WTC11 (cell line): ENCODE measurements at regions not wholly inside any gene's neighbourhood (a gene's known extent, or its start where the extent isn't known, plus 50 kb on each side); places are given as distances from the start of the nearest gene placed in this dataset.
"Not testable (repeated sequence)": the region's sequence is repeated elsewhere in the genome, so short reads cannot be mapped to it uniquely, and the experiment has no call there.

ENCODE experiments used
- ATAC-seq: fragments of 200-7000 bp; cut with Tn5 transposase; 2 replicates; pipeline ENCODE4 v1.10.0; 2021; ENCODE audit warnings: mild to moderate bottlenecking, moderate library complexity
- CTCF ChIA-PET: fragments of 300-600 bp; sonication (Branson Sonifier 250); formaldehyde crosslinking; loops from one replicate; lab custom pipeline; 2021; ENCODE audit warnings: antibody characterized with exemption; lab: Charles Lee
- POLR2A ChIA-PET: fragments of 350-600 bp; sonication (Branson Sonifier 250); formaldehyde crosslinking; loops from one replicate; lab custom pipeline; 2021; ENCODE audit warnings: antibody characterized with exemption; lab: Charles Lee
- DNase-seq: peaks from one replicate; pipeline ENCODE4 v3.0.0; 2021; ENCODE audit warnings: low spot score
- H3K27ac Mint-ChIP-seq: 2 replicates; pipeline ENCODE4 v1.8.0; 2021; ENCODE audit warnings: mixed read lengths
- H3K27me3 Mint-ChIP-seq: 2 replicates; pipeline ENCODE4 v1.8.0; 2021; ENCODE audit warnings: low read depth, mild to moderate bottlenecking, moderate library complexity, mixed read lengths
- H3K36me3 Mint-ChIP-seq: 2 replicates; pipeline ENCODE4 v1.8.0; 2021; ENCODE audit warnings: mixed read lengths
- H3K4me1 Mint-ChIP-seq: 2 replicates; pipeline ENCODE4 v1.8.0; 2022; ENCODE audit warnings: mixed read lengths
- H3K4me3 Mint-ChIP-seq: 2 replicates; pipeline ENCODE4 v1.8.0; 2021; ENCODE audit warnings: mild to moderate bottlenecking, moderate library complexity, mixed read lengths
- H3K9me3 Mint-ChIP-seq: 2 replicates; pipeline ENCODE4 v1.8.0; 2021; ENCODE audit warnings: mixed read lengths
- ATF2 ChIP-seq: sonication (generic); formaldehyde crosslinking; IDR thresholded peaks from 2 replicates; pipeline ENCODE4 v1.8.1; 2022; ENCODE audit warnings: low read depth, missing genetic modification reagents, borderline replicate concordance
- CDX4 ChIP-seq: fragments of 250-450 bp; sonication (Bioruptor Pico); IDR thresholded peaks from 2 replicates; pipeline ENCODE4 v1.9.0; 2021; ENCODE audit warnings: moderate library complexity, mild to moderate bottlenecking, inconsistent platforms, borderline replicate concordance
- CREB1 ChIP-seq: sonication (generic); formaldehyde crosslinking; IDR thresholded peaks from 2 replicates; pipeline ENCODE4 v1.8.0; 2023; ENCODE audit warnings: mild to moderate bottlenecking, missing genetic modification reagents
- GRHL2 ChIP-seq: fragments of 250-450 bp; sonication (Bioruptor Pico); IDR thresholded peaks from 2 replicates; pipeline ENCODE4 v1.8.0; 2022; ENCODE audit warnings: mild to moderate bottlenecking, moderate library complexity; ENCODE audit not compliant: insufficient replicate concordance, severe bottlenecking
- HMGA2 ChIP-seq: fragments of 250-450 bp; sonication (Bioruptor Pico); IDR thresholded peaks from 2 replicates; pipeline ENCODE4 v1.4.0; 2021; ENCODE audit warnings: mild to moderate bottlenecking, moderate library complexity
- IRF1 ChIP-seq: sonication (generic); formaldehyde crosslinking; IDR thresholded peaks from 2 replicates; pipeline ENCODE4 v1.8.0; 2023; ENCODE audit warnings: missing genetic modification reagents
- JAZF1 ChIP-seq: fragments of 250-450 bp; sonication (Bioruptor Pico); IDR thresholded peaks from 2 replicates; pipeline ENCODE4 v1.9.0; 2021; ENCODE audit warnings: moderate library complexity, mild to moderate bottlenecking, inconsistent platforms
- MAX ChIP-seq: sonication (generic); formaldehyde crosslinking; IDR thresholded peaks from 2 replicates; pipeline ENCODE4 v1.8.0; 2022; ENCODE audit warnings: mild to moderate bottlenecking, missing genetic modification reagents
- NFATC4 ChIP-seq: fragments of 250-450 bp; sonication (Bioruptor Pico); IDR thresholded peaks from 2 replicates; pipeline ENCODE4 v1.9.0; 2021; ENCODE audit warnings: mild to moderate bottlenecking
- SOX15 ChIP-seq: fragments of 250-450 bp; sonication (Bioruptor Pico); IDR thresholded peaks from 2 replicates; pipeline ENCODE4 v1.9.0; 2021; ENCODE audit warnings: mild to moderate bottlenecking
- SP1 ChIP-seq: sonication (generic); formaldehyde crosslinking; conservative IDR thresholded peaks from 2 replicates; pipeline ENCODE4 v1.8.1; 2022; ENCODE audit warnings: missing genetic modification reagents
- TCF7 ChIP-seq: sonication (generic); formaldehyde crosslinking; IDR thresholded peaks from 2 replicates; pipeline ENCODE4 v1.8.0; 2022; ENCODE audit warnings: mild to moderate bottlenecking, low read depth, missing genetic modification reagents, moderate library complexity
- USF1 ChIP-seq: sonication (generic); formaldehyde crosslinking; IDR thresholded peaks from 2 replicates; pipeline ENCODE4 v1.8.0; 2022; ENCODE audit warnings: mild to moderate bottlenecking, missing genetic modification reagents
- ZNF281 ChIP-seq: sonication (generic); formaldehyde crosslinking; IDR thresholded peaks from 2 replicates; pipeline ENCODE4 v1.8.0; 2023; ENCODE audit warnings: mild to moderate bottlenecking, missing genetic modification reagents
- ZNF425 ChIP-seq: fragments of 250-450 bp; sonication (Bioruptor Pico); conservative IDR thresholded peaks from 2 replicates; pipeline ENCODE4 v1.9.0; 2021; ENCODE audit warnings: mild to moderate bottlenecking
- ZNF532 ChIP-seq: fragments of 250-450 bp; sonication (Bioruptor Pico); IDR thresholded peaks from 2 replicates; pipeline ENCODE4 v1.9.0; 2021; ENCODE audit warnings: mild to moderate bottlenecking, borderline replicate concordance
- ZSCAN18 ChIP-seq: fragments of 250-450 bp; sonication (Bioruptor Pico); IDR thresholded peaks from 2 replicates; pipeline ENCODE4 v2.1.2; 2022; ENCODE audit warnings: mild to moderate bottlenecking, moderate library complexity

GRCh38 chr17:64742326-64742725 is 80.2 kb upstream of the SMURF2 start (continued):
- TF ChIP-seq ZNF425 (CRISPR knock-in tag): no peak

GRCh38 chr17:64741916-64742315 is 79.8 kb upstream of the SMURF2 start:
- H3K4me3 Mint-ChIP-seq, H3K36me3 Mint-ChIP-seq, DNase-seq, H3K9me3 Mint-ChIP-seq, POLR2A ChIA-PET, ATAC-seq, H3K4me1 Mint-ChIP-seq, H3K27me3 Mint-ChIP-seq, H3K27ac Mint-ChIP-seq: not testable (repeated sequence)
- CTCF ChIA-PET: interaction anchor here (0.6 to 3.2 kb wide), 3 partner anchors 32 to 323 kb away, joined by 3 to 20 read pairs (median 3); no protein-coding TSS in a partner anchor

- H3K4me3 Mint-ChIP-seq: no peak overlapping the region
- no peak for TF ChIP-seq CDX4 (CRISPR knock-in tag)
- TF ChIP-seq TCF7 (CRISPR knock-in tag): no peak
- no peak for TF ChIP-seq SOX15 (CRISPR knock-in tag)
- TF ChIP-seq ZNF532 (CRISPR knock-in tag): no peak
- TF ChIP-seq SP1 (CRISPR knock-in tag): no peak
- no peak for TF ChIP-seq IRF1
- TF ChIP-seq ZSCAN18 (CRISPR knock-in tag): no peak
- no peak for TF ChIP-seq ZNF281 (CRISPR knock-in tag)
- TF ChIP-seq NFATC4: no peak
- no peak for TF ChIP-seq JAZF1
- no peak for TF ChIP-seq ATF2 (CRISPR knock-in tag)
- TF ChIP-seq MAX (CRISPR knock-in tag): no peak
- TF ChIP-seq USF1 (CRISPR knock-in tag): no peak
- TF ChIP-seq GRHL2 (CRISPR knock-in tag): no peak
- no peak for TF ChIP-seq CREB1
- no peak for TF ChIP-seq HMGA2
These were observed 79.0 kb upstream of the SMURF2 start for GRCh38 chr17:64741038-64741641.

More at GRCh38 chr17:64741038-64741641, 79.0 kb upstream of the SMURF2 start:
- Mint-ChIP-seq H3K27me3 (no peaks in the 10 kb centered on the region), H3K4me1 (peaks cover 9% of the 10 kb centered on the region), H3K27ac (no peak overlapping the region; the same call in 1 of the 2 replicates), H3K9me3 (no peaks in the 10 kb centered on the region), H3K36me3 (no peaks in the 10 kb centered on the region)
- ATAC-seq: no peak
- ChIA-PET CTCF (interaction anchor here (3.2 kb wide), 1 partner anchor 37 kb away, joined by 20 read pairs; no protein-coding TSS in a partner anchor), POLR2A (no interaction called here)
- DNase-seq: no peak
